CMK (cell line): ENCODE measurements at regions not wholly inside any gene's neighbourhood (a gene's known extent, or its start where the extent isn't known, plus 50 kb on each side); places are given as distances from the start of the nearest gene placed in this dataset.
"Not testable (repeated sequence)": the region's sequence is repeated elsewhere in the genome, so short reads cannot be mapped to it uniquely, and the experiment has no call there.

Experiments
- DNase-seq: peaks from one replicate; pipeline ENCODE4 v3.0.0-alpha.2; 2010; ENCODE audit warnings: low read depth

DNA sequence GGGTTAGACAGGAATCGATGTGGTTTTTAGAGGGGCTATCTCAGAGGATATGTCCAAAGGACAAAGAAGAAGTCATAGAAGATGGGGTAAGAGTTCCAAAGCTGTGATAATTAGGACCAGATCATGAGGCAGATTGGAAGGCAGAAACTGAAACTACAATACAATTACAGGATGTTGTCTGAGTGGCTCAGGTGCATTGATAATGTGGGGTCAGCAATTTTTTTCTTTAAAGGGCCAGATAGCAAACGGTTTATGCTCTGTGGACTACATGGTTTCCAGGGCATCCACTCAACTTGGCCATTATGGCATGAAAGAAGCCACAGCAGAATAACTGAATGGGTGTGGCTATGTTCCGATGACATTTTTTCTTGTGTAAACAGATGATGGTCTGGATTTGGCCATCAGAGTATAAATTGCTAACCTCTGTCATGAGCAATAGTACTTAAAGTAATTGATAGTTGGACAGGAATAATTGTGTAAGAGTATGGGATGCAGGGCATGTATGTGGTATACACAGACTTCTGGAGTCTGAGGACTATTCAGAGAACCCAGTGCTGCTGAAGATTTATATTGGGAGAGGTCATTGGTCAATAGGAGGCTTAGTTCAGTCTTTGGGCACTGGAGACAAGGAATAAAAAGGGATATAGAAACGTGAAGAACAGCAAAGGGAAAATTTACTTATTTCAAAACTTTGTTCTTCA, 198.4 kb upstream of the ADGRL4 start:
- DNase-seq = no peak

DNA sequence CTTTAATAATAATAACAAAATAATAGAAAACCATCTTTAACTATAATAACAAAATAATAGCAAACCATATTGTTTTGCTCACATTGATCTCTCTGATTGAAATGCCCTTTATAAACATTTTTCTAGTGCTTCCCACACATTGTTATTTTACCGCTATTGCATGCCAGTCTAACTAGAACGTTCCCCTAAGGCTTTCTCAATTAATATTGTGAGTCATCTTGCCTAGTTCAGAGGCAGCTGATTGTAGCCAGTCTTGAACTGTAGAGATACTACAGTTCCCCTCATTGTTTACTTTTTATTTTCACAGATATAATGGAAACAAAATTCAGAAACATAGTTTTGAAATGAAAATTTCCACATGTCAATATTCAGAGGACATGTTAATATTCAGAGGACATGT, 192.3 kb upstream of the ADGRL4 start:
- no peak for DNase-seq

DNA sequence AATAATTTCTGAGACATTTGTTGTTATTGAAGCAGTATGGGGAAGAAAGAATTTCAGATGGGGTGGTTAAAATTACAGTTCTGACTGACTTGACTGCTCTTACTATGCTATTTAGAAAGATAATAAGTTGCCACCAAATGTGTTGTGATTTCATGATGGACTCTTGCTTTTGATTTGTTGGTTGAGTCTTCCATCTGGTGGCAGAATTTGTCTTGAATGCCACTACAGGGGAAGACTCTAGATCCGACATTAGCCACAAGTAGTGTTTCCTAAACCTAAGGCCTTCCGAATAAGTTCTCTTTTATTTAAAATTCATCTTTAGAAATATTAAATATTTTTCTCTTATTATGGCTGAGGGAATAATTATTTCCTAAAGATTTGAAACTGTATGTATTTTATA, 190.9 kb upstream of the ADGRL4 start:
- DNase-seq = no peak

- no peak for DNase-seq
Observed at GRCh38 chr1:79196211-79196610, 189.7 kb upstream of the ADGRL4 start.

DNA sequence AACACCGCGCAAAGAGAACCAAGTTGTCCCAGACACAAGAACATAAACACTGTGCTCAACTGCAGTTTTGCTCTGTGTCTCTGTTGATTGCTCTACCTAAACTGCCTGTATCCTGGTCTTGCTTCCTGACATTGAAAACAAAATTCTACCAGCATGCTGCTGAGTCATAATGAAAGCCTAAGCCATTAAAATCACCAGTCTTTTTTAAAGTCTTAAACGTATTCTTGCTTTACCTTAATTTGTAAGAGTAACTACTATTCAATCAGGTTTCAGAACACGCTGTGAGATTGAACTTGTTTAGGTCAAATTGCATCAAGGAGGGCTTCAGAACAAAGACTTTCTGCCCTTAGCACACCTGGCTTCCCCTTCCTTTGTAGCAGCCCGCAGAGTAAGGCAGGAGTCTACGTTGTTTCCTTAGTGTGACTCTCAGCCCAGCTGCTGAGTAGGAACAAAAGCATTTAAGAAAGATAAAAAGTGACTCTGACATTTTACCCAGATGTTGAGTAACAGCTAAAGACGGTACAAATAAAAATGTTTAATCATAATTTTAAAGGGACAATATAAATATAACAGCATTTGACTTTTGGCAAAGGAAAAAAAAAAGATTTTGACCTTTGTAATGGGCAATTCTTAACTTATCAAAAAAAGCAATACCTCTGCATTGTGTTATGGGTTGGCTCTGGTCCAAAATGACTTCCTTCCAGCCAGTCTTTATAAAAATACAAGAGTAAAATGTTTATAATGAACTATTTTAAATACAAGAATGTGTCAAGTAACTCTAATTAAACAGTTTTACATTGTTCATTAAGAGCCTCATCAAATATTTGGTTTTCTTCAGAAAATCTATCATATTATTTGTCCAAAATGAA, 186.9 kb upstream of the ADGRL4 start:
- DNase-seq = no peak

DNA sequence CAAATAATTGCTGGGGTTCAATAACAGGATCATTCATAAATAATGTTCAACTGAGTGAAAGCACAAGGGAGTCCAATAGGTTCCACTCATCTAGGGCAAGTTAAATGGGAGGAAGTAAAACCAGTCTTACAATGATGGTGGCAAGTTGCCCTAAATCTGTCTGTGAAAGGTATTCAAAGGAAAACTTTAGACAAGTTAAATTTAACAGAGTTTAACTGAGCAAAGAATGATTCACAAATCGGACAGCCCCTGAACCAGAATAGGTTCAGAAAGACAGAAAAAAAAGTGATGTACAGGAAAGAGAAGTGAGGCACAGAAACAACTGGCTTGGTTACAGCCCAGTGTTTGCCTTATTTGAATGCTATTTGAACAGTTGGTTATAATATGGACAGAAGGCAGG, 183.5 kb upstream of the ADGRL4 start:
- no peak for DNase-seq

- DNase-seq = no peak
Observed at GRCh38 chr1:79188337-79188736, 181.8 kb upstream of the ADGRL4 start.

DNA sequence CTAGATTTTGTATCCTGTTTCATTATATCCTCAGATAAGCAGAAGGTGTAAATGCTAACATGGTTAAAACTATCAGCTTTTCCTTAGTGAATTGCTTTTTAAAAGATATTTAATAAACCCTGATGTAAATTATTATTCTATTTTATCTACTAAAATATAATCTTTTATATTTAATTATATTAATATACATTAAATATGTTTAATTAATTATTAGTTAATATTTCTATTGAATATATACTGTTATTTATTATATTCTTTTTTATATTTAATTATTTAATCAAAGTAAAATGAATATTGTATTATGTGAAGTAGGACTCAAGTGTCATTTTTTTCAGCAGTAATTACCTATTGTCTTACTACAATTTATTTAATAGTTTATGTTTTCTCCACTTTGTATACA, 179.7 kb upstream of the ADGRL4 start:
- no peak for DNase-seq

DNA sequence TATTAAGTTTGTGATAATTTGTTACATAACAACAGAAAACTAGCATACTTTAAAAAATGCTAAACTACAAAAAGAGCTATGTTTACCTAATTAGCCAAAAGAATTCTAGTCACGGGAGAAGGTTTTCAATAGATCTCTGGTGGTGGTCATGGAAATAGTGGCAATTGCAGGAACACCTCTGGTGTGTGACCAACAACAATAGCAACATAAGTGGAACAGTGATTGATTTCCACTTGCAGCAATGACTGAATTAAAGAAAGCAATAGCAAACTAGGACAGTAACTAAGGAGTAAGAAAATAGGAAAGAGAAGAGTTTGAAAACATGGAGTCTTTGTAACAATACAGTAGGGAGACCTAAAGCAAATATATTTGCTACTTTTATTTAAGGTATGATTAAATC, 171.3 kb upstream of the ADGRL4 start:
- no peak for DNase-seq

DNA sequence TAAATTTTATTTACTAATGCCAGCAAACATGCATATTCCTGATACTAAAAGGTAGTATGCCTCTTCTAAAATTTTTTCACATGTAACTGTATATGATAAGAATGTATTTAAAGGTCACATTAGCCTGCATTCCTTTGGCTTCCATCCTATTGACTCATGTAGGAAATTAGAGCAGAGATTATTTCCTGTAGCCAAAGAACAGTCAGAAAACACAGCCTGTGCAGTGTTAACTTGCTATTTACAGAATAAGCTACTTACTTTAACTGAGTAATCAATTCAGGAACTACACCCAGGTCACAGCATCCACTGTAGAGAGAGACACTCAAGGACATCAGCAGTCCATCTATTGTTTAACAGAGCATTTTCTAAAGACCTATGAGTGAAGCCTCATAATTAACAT, 154.5 kb upstream of the ADGRL4 start:
- no peak for DNase-seq

GRCh38 chr1:79155991-79156390, 149.5 kb upstream of the ADGRL4 start:
- no peak for DNase-seq

DNA sequence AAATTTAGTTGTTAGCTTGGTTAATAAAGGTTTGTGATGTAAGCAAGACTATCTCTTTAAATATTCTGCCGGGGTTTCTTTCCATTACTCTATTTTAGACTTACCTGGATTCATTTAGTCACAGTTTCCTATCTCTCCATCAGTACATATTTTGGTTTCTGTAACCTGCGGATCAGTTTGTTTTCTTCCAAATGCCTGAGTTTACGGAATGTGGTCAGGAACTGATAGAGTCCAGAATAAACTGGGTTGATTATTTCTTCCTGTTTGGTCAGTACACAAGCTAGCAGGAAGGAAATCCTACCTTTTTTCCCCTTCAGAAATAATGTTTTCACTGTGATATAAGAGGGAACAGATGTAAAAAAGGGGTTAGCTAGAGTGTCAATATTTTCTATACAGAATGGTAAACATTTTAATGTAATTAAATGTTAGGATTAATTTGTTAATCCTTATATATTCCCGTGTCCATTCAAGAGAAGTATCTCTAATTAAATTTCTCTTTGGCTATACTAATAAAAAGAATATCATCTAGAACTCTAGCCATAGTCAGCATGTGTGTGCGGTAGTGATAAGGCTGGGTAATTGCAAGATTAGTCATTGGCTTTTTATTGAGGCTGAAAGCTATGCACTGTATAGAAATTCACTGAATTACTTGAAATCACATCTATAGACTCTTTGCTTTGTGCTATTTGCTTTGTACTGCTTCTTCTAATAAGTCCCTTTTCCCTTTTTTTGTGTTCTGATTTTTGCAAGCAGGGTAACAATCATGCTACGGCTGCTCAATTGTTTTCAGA, 144.7 kb upstream of the ADGRL4 start:
- DNase-seq = no peak

DNA sequence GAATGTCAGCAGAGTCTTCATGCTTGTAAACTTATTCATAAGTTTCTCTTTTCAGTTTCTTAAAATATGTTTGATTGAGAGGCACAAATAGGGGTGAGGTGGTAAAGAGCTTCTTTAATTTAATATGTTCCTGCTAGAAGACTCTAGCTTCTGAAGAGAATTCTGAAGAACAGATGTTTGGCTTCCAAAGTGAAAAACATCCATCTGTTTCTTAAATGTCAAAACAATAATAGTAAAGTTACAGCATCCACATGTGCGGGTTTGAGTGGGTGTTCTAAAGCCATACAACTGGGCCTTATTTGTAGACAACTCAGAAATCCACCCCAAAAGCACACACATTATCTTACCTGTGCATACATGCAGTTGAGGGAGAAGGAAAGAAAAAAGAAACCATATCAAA, 144.0 kb upstream of the ADGRL4 start:
- no peak for DNase-seq

DNA sequence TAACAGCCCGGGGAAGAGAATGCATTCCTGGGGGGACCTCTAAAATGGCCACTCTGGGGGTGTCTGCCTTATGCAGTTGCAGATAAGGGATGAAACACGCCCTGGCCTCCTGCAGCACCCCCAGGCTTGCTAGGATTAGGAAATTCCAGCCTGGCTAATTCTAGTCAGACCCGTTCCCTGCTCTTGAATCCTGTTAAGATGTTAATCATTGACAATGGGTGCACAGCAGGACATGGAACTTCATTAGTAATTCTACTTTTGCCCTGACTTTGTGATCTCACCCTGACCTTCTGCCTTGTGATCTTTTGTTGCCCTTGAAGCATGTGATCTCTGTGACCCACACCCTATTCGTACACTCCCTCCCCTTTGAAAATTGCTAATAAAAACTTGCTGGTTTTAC, 131.7 kb upstream of the ADGRL4 start:
- DNase-seq = not testable (repeated sequence)

DNA sequence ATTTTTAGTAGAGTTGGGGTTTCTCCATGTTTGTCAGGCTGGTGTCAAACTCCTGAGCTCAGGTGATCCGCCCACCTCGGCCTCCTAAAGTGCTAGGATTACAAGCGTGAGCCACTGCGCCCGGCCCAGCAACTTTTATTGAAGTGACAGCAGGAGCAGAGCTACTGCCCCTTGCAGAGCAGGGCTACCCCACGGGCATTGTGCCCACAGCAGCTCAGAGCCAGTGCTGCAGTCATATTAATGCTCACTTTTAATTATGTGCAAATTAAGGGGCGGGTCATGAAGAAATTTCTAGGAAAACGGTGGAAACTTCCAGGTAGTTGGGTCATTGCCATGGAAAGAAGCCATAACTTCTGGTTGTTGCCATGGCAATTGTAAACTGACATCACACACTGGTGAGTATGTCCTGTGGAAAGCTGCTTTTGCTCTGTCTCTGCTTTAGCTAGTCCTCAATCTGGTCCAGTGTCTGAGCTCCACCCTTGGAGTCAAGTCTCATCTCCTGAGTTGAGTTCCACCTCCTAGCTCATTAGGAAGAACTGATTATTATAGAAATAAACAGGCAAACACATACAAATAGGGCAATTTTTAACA, 127.3 kb upstream of the ADGRL4 start:
- DNase-seq = no peak

GRCh38 chr1:79131626-79132025, 125.1 kb upstream of the ADGRL4 start:
- no peak for DNase-seq

DNA sequence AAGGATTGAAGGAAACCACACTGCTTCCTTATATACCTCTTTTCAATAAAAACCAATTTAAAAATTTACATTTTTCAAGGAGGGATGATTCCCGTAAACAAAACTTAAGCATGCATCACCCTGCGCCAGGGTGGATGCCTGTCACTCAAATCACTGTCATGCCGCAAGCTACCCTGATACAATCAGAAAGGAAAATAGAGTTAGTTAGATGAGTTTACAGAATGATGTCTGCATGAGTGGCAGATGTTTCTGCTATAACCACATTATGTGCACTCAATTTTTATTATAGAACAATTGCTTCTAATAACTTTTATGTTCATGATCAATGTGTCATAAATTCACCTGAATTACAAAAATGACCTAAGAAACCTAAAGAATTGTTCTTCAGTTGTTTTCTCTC, 123.4 kb upstream of the ADGRL4 start:
- no peak for DNase-seq

- no peak for DNase-seq
Observed at GRCh38 chr1:79128722-79129121, 122.2 kb upstream of the ADGRL4 start.

DNA sequence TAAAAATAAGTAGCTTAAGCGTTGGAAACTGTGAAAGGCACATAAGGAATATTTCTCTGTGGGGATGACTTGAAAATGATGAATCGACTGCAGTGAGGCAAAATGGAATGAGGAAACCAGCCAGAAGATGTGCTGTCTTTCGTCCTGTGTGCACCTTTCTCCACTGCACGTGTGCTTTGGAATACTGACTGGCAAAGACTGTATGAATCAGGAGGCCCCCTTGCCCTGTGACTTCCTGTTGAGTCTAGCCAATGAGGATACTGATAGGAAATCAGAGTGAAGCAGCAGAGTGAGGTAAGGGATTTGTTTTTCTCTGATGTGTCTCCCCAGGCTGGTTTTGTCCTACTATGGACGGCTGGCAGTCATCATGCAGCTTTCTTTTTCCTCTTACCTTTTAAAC, 118.2 kb upstream of the ADGRL4 start:
- no peak for DNase-seq

- DNase-seq = no peak
Observed at GRCh38 chr1:79122521-79122920, 116.0 kb upstream of the ADGRL4 start.

- DNase-seq = no peak
Observed at GRCh38 chr1:79117376-79117775, 110.8 kb upstream of the ADGRL4 start.

GRCh38 chr1:79113836-79114235, 107.3 kb upstream of the ADGRL4 start:
- no peak for DNase-seq
